Glomerular endothelial cell (primary cell): ENCODE measurements at regions not wholly inside any gene's neighbourhood (a gene's known extent, or its start where the extent isn't known, plus 50 kb on each side); places are given as distances from the start of the nearest gene placed in this dataset.
"Not testable (repeated sequence)": the region's sequence is repeated elsewhere in the genome, so short reads cannot be mapped to it uniquely, and the experiment has no call there.

Source experiments
- DNase-seq: peaks from one replicate; pipeline ENCODE4 v3.0.0-alpha.2; 2011; ENCODE audit warnings: low read depth, low spot score; ENCODE audit errors: extremely low read depth

DNA sequence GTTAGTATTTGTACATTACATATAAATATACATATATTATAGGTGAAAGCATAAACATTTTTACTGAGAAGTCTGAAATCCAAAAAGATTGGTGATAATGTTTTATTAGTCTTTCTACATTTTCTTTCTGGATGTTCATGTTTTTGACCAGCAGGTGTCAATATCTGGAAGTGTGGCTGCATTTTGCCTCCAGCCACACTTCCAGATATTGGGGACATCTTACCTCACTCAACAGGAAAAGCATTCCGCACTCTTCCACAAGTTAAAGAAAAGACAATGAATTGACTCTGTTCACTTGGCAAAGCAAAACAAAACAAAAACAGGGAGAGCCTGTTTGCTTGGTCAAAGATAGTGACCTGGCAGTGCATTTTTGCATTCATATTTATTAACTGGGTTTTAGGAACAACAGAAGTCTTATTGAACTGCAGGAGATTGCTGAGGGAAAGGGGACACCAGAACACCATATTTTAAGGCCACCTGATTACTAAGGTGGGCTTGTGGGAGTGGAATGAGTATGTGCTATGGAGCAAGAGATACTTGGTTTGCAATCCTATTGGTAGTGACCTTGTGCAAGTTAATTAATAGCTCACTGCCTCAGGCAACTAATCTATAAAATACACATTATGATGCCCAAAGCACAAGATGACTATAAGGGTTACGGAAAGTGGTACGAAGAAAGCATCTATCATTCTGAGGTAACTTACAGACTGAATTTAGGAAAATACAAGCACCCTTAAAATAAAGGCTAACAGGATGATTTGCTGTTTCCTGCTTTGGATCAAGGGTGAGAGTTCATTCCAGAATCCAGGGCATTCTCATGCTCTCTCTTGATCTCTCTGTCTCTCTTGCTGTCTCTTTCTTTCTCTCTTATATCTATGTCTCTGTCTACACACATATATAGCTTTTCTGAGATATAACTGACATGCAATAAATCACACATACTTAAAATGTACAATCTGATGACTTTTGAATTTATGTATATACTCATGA is 389.9 kb upstream of the EMCN start:
- peak; percentile 2 for DNase-seq

GRCh38 chr4:100906973-100907372 is 389.2 kb upstream of the EMCN start:
- no peak for DNase-seq

- not testable (repeated sequence) for DNase-seq
Measured at GRCh38 chr4:100900945-100901344, 383.1 kb upstream of the EMCN start.

DNA sequence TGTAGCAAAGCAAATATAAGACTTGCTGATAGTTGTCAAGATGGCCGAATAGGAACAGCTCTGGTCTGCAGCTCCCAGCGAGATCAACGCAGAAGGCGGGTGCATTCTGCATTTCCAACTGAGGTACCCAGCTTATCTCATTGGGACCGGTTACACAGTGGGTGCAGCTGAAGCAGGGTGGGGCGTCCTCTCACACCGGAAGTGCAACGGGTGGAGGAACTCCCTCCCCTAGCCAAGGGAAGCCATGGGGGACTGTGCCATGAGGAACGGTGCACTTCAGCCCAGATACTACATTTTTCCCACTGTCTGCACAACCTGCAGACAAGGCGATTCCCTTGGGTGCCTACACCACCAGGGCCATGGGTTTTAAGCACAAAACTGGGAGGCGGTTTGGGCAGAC is 382.3 kb upstream of the EMCN start:
- DNase-seq: no peak

DNA sequence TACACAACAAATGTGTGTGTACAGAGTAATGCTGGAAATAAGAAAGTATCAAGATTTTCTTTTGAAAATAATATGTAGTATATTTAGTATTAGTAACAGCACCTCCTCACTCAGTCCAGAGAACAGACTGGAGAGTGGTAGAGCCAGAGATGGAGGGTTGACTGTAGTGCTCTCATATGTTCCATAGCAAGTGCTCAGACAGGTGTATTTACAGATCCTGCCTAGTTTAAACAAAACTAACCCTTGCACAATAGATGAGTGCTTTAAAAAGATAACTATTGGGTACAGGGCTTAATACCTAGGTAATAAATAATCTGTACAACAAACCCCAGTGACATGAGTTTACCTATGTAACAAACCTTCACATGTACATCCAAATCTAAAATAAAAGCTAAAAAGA is 381.0 kb upstream of the EMCN start:
- DNase-seq: no peak

- no peak for DNase-seq
Measured at GRCh38 chr4:100895556-100896197, 377.9 kb upstream of the EMCN start.

DNA sequence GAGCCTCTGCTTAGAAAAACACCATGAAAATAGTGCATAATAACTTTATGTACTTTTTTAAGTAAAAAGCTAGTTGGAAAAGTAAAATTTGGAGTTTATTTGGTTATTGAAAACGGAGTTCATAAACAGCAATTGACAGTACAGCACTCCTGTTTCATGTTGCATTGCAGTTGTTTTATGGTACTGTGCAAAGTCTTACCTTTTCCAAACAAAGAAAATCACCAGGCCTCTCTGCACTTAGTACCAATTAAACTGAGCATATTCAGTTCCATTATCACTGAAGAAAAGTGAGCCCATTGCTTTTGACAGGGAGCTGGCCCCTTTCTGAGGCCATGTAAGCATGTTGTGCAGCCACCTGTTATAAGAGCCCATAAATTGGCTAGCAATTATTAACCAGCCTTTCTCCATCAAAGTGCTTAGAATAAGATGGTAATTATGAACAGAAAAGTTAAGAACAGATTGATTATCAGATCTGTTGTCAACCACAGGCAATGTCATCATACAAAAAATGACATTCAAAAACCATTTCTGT is 376.6 kb upstream of the EMCN start:
- no peak for DNase-seq

GRCh38 chr4:100891808-100892207 is 374.0 kb upstream of the EMCN start:
- no peak for DNase-seq

DNA sequence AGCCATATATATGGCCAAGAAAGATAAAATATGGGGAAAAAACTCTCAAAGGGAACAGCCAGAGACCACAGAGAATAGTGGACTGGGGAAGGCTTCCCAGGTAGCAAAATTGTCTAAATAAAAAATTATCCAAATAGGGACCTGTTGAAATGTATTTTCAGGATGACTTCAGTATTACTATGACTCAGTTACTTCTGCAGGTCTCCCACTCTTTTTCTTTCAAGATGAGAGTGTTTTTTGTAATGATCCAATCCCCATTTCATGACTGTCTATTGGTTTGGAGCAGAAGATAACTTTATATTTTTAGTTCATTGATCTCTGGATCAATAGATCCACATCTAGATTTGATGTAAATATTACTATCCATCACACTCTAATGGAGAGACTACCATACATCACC is 372.1 kb upstream of the EMCN start:
- DNase-seq: no peak

- DNase-seq: no peak
Measured at GRCh38 chr4:100889401-100889800, 371.6 kb upstream of the EMCN start.

- DNase-seq: no peak
Measured at GRCh38 chr4:100882661-100883060, 364.8 kb upstream of the EMCN start.

GRCh38 chr4:100881283-100881682 is 363.5 kb upstream of the EMCN start:
- DNase-seq: no peak

GRCh38 chr4:100880011-100880410 is 362.2 kb upstream of the EMCN start:
- no peak for DNase-seq

DNA sequence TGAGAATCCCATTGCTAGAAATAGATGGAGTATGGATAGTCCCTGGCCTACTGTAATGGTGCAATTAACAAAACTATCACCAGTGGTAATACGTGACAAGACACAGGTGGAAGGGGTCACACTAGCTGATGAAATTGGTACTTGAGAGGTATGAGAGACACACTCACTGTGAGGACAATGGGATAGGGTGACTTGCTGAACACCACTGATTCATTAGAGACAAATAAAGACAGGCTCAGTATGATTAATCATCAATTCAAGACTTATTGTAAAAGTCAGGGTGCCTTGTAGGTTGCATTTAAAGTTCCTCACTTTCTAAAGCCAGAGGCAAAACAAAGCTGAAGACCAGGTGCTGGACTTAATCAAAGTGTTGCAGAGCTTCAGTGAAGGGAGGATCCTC is 361.6 kb upstream of the EMCN start:
- no peak for DNase-seq

DNA sequence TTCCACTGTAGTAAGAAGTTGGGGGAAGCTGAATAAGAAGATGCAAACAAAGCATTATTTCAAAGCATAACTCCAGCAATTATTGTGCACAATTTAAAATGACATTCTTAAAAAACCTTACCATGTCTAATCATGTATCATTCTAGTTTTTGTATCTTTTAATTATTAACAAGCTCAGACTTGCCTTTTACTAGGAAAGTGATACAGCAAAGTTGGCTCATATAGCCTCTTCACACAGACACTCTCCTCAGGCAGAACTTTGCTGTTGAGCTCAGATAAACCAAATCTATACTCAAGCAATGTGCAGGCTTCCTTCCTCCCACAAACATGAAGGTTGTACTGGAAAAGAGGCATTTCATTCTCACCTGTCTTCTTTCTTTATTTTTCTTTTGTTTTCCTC is 358.7 kb upstream of the EMCN start:
- no peak for DNase-seq

- no peak for DNase-seq
Measured at GRCh38 chr4:100875296-100876068, 357.7 kb upstream of the EMCN start.

GRCh38 chr4:100872811-100873210 is 355.0 kb upstream of the EMCN start:
- no peak for DNase-seq

DNA sequence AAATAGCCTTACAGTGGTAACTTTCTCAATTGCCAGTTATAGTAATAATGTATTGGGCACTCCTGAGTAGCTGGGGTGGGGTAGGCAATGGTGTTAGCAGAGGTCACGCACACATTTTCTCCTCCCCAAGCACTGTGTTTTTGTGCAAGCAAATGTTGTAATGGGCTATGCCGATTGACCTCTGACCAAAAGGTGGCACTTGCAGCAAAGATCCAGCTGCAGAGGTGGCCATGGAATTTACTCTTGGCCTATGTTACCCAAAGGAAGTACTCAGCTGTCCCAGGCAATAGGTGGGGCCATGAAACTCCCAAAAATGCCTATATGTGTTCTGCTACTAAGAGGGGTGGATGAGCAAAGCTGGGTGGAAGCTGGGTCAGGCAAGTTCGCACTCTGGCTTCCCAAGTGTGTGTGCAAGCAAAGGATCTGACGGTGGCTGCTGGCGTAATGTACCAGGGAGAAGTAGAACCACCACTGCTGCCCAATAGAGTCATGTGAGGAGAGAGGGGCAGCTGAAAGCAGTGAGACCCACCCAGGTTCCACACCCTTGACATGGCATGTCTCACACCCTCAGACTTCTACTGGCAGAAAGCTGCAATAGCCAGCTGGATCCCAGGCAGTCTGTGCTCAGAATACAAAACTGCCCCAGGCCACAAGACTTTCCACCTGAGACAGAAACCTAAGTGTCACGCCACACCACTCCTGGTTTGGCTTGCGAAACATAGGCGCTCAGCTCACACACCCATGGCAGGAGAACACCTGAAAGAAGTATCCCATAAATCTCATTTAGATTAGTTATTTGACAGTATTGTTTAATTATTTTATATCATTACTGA is 353.3 kb upstream of the EMCN start:
- no peak for DNase-seq

DNA sequence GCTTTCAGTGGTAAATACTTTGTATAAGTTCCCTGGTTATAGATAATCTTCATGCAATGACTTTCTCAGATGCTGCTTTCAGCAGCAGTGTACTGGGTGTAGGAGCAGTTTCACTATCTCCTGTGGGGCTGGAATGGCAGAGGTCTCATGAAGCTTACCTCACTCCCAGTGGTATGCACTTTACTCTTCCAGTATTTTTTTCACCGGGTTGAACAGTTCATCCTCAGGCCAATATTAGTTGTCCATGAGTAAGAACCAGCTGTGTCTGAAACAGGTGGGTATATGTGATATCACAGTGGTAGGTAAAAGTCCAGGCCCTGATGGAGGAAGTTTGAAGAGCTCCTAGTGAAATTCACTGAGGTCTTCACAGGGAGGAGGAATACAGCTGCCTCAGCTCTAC is 351.5 kb upstream of the EMCN start:
- no peak for DNase-seq

DNA sequence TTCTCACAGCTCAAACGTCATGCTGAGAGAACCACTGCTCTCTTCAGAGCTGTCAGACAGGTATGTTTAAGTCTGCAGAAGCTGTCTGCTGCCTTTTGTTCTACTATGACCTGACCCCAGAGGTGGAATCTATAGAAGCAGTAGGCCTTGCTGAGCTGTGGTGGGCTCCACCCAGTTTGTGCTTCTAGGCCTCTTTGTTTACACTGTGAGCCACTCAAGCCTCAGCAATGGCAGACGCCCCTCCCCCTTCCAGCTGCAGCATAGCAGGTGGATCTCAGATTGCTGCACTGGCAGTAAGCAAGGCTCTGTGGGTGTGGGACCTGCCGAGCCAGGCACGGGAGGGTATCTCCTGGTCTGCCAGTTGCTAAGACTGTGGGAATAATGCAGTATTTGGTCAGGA is 350.5 kb upstream of the EMCN start:
- not testable (repeated sequence) for DNase-seq
